ENCODE measurements at regions not wholly inside any gene's neighbourhood (a gene's known extent, or its start where the extent isn't known, plus 50 kb on each side); places are given as distances from the start of the nearest gene placed in this dataset.

GRCh38 chr12:47306773-47307679, 227.3 kb upstream of the AMIGO2 start:
- DNase-seq (ENCODE audit: low read depth): peak; percentile 63

GRCh38 chr12:47306130-47306529, 226.4 kb upstream of the AMIGO2 start:
- no peak for DNase-seq (ENCODE audit: low read depth)

GRCh38 chr12:47305464-47305863, 225.7 kb upstream of the AMIGO2 start:
- DNase-seq (ENCODE audit: low read depth): no peak

- no peak for DNase-seq (ENCODE audit: low read depth)
Observed at GRCh38 chr12:47303995-47304560, 224.3 kb upstream of the AMIGO2 start.

GRCh38 chr12:47303207-47303606, 223.4 kb upstream of the AMIGO2 start:
- DNase-seq (ENCODE audit: low read depth): no peak

GRCh38 chr12:47302111-47302671, 222.4 kb upstream of the AMIGO2 start:
- peak; percentile 35 for DNase-seq (ENCODE audit: low read depth)

GRCh38 chr12:47299586-47299985, 219.8 kb upstream of the AMIGO2 start:
- DNase-seq (ENCODE audit: low read depth): no peak

- DNase-seq (ENCODE audit: low read depth): no peak
Observed at GRCh38 chr12:47297993-47298392, 218.2 kb upstream of the AMIGO2 start.

- no peak for DNase-seq (ENCODE audit: low read depth)
Observed at GRCh38 chr12:47296828-47297227, 217.1 kb upstream of the AMIGO2 start.

- DNase-seq (ENCODE audit: low read depth): no peak
Observed at GRCh38 chr12:47293406-47293805, 213.6 kb upstream of the AMIGO2 start.

GRCh38 chr12:47286676-47287075, 206.9 kb upstream of the AMIGO2 start:
- DNase-seq (ENCODE audit: low read depth): no peak
